ENCODE measurements at regions not wholly inside any gene's neighbourhood (a gene's known extent, or its start where the extent isn't known, plus 50 kb on each side); places are given as distances from the start of the nearest gene placed in this dataset.

DNA sequence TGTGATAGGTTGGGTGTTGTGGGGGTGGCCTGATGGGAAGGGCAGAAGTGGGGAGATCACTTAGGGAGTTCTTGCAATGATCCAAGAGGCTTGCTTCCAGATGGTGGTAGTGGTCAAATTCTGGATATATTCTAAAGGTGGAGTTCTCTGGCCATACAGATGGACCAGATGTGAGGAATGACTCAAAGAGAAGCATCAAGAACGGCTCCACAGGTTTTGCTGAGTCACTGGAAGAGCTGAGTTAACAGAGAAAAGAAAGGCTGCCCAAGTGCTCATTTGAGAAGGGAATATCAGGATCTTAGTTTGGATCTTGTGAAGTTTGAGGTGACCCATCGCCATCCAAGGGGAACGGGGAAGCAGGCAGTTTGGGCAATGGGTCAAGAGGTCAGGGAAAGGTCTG, 192.9 kb upstream of the GALNT2 start:
- TF ChIP-seq, protein P1, sequence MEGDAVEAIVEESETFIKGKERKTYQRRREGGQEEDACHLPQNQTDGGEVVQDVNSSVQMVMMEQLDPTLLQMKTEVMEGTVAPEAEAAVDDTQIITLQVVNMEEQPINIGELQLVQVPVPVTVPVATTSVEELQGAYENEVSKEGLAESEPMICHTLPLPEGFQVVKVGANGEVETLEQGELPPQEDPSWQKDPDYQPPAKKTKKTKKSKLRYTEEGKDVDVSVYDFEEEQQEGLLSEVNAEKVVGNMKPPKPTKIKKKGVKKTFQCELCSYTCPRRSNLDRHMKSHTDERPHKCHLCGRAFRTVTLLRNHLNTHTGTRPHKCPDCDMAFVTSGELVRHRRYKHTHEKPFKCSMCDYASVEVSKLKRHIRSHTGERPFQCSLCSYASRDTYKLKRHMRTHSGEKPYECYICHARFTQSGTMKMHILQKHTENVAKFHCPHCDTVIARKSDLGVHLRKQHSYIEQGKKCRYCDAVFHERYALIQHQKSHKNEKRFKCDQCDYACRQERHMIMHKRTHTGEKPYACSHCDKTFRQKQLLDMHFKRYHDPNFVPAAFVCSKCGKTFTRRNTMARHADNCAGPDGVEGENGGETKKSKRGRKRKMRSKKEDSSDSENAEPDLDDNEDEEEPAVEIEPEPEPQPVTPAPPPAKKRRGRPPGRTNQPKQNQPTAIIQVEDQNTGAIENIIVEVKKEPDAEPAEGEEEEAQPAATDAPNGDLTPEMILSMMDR (IDR thresholded peaks at IDR 0.05; ENCODE audit: insufficient read depth, low read length), result no peak
- TF ChIP-seq, protein P2, sequence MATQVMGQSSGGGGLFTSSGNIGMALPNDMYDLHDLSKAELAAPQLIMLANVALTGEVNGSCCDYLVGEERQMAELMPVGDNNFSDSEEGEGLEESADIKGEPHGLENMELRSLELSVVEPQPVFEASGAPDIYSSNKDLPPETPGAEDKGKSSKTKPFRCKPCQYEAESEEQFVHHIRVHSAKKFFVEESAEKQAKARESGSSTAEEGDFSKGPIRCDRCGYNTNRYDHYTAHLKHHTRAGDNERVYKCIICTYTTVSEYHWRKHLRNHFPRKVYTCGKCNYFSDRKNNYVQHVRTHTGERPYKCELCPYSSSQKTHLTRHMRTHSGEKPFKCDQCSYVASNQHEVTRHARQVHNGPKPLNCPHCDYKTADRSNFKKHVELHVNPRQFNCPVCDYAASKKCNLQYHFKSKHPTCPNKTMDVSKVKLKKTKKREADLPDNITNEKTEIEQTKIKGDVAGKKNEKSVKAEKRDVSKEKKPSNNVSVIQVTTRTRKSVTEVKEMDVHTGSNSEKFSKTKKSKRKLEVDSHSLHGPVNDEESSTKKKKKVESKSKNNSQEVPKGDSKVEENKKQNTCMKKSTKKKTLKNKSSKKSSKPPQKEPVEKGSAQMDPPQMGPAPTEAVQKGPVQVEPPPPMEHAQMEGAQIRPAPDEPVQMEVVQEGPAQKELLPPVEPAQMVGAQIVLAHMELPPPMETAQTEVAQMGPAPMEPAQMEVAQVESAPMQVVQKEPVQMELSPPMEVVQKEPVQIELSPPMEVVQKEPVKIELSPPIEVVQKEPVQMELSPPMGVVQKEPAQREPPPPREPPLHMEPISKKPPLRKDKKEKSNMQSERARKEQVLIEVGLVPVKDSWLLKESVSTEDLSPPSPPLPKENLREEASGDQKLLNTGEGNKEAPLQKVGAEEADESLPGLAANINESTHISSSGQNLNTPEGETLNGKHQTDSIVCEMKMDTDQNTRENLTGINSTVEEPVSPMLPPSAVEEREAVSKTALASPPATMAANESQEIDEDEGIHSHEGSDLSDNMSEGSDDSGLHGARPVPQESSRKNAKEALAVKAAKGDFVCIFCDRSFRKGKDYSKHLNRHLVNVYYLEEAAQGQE (IDR thresholded peaks at IDR 0.05; ENCODE audit: insufficient replicate concordance, low read depth), result no peak
- TF ChIP-seq SPI1 (IDR thresholded peaks at IDR 0.05; ENCODE audit: borderline replicate concordance, low read depth), result no peak

Measured in HL-60 (cell line).